ELR (cell line): ENCODE measurements at regions not wholly inside any gene's neighbourhood (a gene's known extent, or its start where the extent isn't known, plus 50 kb on each side); places are given as distances from the start of the nearest gene placed in this dataset.

Experiments used
- DNase-seq: peaks from one replicate; pipeline ENCODE4 v3.0.0-alpha.2; 2015; ENCODE audit warnings: low read depth

DNA sequence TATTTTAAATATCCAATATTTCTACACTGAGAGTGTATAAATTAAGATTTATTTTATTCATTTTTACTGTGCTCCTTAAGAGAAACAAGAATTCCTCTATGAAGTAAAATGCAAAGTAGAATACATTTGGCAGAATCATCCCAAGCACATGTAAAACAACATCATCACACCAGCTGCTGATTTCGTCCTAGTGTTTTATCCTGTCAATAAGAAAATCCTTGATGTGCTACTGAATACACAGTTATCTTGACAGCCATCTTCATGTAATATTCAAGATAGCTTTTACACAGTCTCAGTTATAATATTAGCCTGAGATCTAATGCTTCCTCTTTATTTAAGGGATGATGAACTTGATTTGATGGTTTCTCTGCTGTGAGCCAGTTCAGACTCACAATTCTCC lies 282.4 kb downstream of the MZT1 start:
- no peak for DNase-seq

GRCh38 chr13:72437458-72437857 lies 290.0 kb downstream of the MZT1 start:
- DNase-seq: peak; percentile 89

DNA sequence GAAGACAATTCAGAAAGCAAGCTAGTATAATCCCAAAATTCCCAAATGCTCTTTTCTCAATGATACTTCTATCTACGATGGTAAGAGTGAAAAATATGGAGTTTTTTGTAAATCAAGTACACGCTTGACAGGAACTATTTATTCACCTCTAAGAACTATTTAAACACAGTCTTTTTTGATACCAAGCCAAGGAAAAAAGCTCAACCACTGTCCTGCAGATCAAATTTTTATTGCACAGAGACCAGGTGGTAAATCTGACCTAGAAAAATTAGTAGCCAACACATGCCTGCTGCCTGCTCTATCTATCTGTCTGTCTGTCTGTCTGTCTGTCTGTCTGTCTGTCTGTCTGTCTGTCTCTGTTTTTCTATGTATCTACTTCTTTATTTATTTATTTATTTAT lies 292.2 kb downstream of the MZT1 start:
- DNase-seq: no peak

GRCh38 chr13:72431981-72432682 lies 295.3 kb downstream of the MZT1 start:
- no peak for DNase-seq

GRCh38 chr13:72430923-72431322 lies 296.5 kb downstream of the MZT1 start:
- DNase-seq: no peak

GRCh38 chr13:72427757-72428528 lies 299.5 kb downstream of the MZT1 start:
- no peak for DNase-seq

- no peak for DNase-seq
Measured at GRCh38 chr13:72424059-72424458, 303.4 kb downstream of the MZT1 start.

DNA sequence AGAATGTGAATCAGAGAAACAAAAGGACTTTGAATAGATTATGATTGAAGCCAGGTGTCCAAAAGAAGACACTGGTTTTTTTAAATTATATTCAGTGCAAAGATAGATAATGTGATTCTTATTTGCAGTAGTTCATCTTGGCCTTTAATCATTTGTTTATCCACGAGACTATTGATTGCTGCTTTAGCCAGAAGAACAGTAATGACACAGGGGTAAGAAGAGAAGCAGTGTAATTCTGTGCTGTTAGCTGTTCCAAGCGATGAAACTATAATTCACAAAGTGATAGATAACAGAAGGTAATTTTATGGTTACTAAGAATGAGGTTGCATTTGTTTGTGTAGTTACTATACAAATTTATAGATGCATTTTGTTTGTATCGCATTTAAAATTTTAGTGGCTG lies 311.6 kb downstream of the MZT1 start:
- DNase-seq: no peak

DNA sequence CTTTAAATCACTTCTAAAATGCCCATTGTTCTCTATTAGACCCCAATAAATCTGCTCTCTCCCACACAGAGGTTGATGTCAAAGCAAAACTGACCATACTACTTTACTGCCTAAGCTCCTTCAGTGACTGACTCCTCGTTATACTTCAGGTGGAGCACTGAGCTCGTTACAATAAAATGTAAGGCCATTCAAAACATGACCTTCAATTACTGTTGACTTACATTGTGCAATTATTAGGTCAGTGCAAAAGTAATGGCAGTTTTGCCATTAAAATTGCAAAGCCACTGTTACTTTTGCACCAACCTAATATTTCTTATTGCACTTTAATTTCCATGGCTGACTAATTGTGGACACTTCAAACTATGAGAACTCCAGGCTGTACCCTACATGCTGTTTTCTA lies 314.9 kb downstream of the MZT1 start:
- no peak for DNase-seq

- no peak for DNase-seq
Measured at GRCh38 chr13:72405441-72405840, 322.0 kb downstream of the MZT1 start.

DNA sequence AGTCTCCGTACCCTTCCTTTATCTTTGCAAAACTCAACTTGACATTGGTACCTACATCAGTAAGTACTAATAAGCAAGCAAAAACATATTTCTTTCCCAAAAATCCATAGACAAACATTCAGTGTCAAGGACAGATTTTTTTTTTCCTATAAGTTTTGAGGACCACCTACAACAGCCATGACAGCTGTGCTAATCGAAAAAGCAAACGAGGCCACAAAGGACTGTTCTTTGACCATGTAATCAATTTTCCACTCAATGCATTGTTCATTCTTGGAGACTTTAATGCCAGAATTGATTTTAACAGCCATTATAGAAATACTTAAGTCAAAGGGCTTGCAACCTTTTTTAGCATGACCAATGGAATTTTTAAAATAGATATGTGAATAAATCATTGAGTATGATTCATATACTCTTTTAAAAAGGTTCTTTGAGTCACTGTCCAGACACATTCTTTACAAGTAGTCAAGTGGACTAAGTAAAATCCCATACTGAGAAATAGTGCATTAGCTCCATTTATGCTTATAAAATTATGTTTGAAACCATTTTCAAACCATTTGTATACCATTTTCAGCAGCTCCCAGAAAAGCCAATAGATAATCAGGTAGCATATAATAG lies 323.9 kb downstream of the MZT1 start:
- peak; percentile 63 for DNase-seq

GRCh38 chr13:72400856-72401255 lies 326.6 kb downstream of the MZT1 start:
- DNase-seq: no peak

GRCh38 chr13:72399351-72399750 lies 328.1 kb downstream of the MZT1 start:
- DNase-seq: no peak

- no peak for DNase-seq
Measured at GRCh38 chr13:72397265-72397664, 330.2 kb downstream of the MZT1 start.

- DNase-seq: peak; percentile 50
Measured at GRCh38 chr13:72390909-72391308, 336.5 kb downstream of the MZT1 start.

GRCh38 chr13:72386138-72386684 lies 341.2 kb downstream of the MZT1 start:
- DNase-seq: no peak

GRCh38 chr13:72384879-72385278 lies 342.6 kb downstream of the MZT1 start:
- DNase-seq: peak; percentile 62

DNA sequence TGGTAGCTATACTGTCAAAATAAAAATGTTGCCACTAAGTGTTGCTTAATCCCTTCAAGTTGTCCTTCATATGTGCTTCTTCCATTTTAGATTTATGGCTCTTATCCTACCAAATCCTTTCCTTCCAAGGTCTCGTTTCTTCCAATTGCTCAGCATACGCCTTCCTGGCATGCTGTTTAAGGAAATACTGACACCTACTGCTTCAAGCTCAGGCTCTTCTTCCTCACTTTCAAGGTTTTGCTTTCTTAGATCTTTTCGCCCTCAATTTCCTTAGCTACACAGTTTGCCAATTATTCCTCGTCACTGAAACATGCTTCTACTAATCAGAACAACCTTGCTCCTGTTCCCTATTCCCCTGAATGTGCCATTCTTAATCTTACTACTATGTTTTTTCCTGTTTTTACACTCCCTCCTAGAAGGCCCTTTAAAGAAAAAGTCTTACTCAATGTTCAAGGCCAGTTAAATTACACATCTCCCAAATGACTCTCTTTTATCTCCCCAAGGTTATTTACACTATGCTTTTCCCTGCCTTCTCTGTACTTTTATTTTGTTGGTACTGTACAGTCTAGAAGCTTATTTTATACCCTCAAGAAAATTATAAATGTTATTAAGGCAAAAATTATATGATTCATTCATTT lies 343.1 kb downstream of the MZT1 start:
- no peak for DNase-seq

DNA sequence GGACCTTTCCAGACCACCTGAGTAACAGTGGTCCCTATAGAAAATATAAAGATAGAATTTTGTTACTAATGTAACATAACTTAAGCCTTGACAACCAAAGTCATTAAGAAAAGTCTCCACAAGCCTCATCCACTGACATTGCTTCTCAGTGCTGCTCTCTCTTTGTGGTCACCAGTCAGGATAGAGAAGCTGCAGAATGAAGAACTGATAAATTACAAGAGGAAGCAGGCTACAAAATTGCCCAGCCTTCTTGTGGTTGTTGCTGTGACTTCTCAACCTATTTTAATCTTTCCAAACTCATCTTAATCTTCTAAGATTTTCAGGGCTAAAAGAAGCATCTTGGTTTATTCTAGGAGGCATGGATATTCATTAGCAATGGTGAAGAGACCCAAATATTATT lies 343.8 kb downstream of the MZT1 start:
- no peak for DNase-seq

GRCh38 chr13:72379581-72379980 lies 347.8 kb downstream of the MZT1 start:
- DNase-seq: peak; percentile 41

DNA sequence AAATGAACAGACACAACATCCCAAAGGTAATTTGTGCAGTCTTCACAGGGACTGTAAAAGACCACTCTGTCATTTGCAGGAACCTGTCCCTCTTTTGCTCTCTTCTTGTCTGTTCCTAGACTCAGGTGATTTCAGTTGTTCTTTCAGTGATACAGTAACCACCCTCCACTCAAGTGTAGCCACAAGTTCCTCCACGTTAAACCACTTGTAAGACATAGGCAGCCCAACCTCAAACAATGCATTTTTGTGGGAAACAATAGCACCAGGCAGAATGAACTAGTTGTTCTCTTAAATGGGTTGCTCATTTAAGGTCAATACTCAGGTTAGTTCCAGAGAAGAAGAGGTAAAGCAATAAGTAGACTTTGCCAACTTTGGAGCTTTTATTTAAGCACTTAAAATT lies 359.4 kb downstream of the MZT1 start:
- no peak for DNase-seq

- DNase-seq: no peak
Measured at GRCh38 chr13:72346716-72347115, 380.7 kb downstream of the MZT1 start.
